NCI-H1417 (cell line): ENCODE measurements at regions not wholly inside any gene's neighbourhood (a gene's known extent, or its start where the extent isn't known, plus 50 kb on each side); places are given as distances from the start of the nearest gene placed in this dataset.
"Not testable (repeated sequence)": the region's sequence is repeated elsewhere in the genome, so short reads cannot be mapped to it uniquely, and the experiment has no call there.

ENCODE experiments used
- DNase-seq, 3 experiments: peaks; one replicate each; lab custom pipeline; 2025; lab: John Stamatoyannopoulos, UW

DNA sequence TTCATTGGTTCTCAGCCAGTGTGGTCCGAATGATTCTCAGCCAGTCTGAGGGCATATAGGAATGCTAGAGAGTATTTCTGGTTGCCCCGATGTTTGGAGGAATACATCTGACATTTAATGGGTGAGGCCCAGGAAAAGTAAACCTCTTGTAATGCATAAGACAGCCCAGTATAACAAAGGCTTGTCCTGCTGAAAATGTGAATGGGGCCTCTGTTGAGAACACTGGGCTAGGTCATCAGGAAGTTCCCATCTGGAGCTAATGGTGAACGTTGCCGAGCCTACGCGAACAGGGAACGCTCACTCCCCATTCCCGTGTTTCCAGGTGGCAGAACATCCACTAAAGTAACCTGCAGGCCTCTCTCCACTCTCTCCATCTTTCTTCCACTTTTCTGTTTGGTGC is 132.0 kb upstream of the CLNK start:
- DNase-seq = no peak

DNA sequence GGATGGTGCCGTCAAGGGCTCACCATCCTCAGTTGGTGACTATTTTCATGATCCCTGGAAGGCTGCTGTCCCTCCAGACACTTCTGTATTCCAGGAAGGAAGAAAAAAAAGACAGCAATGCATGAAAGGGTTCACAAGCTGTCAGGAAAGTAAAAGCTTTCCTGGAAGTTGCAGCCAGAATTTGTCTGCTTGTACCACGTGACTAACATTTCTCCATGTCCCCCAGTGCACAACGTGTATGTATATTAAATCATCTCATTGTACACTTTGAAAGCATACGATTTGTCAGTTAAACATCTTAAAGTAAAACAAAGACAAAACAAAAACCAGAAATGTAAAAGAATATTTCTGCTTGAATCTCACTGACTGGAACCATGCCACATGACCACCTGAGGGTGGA is 127.4 kb upstream of the CLNK start:
- no peak for DNase-seq

DNA sequence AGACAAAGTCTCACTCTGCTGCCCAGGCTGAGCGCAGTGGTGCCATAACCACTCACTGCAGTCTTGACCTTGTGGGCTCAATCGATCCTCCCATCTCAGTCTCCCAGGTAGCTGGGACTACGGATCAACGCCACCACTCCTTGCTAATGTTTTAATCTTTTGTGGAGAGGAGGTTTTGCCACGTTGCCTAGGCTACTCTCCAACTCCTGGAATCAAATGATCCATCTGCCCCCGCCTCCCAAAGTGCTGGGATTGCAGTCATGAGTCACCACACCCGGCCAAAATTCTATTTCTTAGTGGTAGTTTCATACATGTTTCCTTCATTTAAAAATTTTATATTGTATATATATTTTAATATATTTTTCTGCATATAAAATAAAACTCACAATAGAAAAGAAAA is 125.8 kb upstream of the CLNK start:
- no peak for DNase-seq

DNA sequence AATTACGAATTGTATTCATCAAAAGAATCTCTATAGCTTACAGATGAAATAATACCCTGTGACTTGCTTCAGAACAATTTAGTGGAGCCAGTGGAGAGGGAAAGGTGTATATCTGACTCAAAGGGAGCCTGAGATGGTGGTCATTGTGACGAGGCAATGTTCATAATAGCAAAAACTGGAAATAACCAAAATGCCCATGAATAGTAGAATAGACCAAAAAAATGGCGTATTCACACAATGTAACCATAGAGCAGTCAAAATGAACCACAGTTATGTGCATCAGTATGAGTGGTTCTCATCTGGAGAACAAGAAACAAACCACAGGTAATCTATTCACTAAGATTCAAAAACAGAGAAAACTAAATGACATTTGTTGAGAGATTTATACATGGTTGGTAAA is 125.3 kb upstream of the CLNK start:
- no peak for DNase-seq

DNA sequence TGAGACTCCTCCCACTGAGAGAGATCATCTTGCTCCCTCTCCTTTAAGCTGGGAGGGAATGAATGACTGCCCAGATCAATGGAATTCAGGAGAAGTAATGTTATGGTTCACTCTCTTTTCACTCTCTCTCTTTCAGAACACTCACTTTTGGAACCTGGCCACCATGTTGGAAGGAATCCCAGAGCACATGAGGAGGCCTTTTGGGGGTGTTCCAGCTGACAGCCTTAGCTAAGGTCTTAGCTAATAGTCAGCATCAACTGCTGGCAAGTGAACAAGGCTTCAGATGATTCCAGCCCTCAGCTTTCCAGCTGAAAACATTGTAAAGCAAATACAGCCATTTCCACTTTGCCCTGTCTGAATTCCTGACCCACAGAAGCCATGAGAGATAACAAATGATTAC is 124.0 kb upstream of the CLNK start:
- DNase-seq = no peak

DNA sequence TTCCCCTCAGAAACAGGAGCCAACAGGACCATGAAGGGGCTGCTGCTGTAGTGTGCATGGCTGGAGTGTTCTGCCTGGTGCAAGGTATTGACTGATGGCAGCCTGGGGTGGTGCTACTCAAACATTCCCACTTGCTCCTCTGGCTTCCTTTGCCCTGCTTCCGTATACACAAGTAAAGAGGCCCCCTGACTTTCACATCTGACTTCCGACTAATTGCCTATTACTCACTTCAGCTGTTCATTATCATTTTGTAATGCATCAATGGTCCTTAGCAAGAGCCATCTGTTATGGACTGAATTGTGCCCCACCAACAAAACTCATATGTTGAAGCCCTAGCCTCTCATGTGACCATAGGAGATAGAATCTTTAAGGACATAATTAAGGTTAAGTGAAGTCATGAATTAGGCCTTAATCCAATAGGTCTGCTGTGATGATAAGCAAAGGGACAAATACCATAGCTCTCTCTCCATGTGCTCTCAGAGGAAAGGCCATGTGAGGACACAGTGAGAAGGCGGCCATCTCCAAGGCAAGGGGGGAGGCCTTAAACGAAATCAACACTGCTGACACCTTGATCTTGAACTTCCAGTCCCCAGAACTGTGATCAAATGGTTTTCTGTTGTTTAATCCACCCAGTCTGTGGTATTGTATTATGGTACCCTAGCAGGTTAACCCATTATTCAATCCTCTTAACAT is 122.5 kb upstream of the CLNK start:
- peak in 1 of 3 experiments; percentile 33 for DNase-seq

DNA sequence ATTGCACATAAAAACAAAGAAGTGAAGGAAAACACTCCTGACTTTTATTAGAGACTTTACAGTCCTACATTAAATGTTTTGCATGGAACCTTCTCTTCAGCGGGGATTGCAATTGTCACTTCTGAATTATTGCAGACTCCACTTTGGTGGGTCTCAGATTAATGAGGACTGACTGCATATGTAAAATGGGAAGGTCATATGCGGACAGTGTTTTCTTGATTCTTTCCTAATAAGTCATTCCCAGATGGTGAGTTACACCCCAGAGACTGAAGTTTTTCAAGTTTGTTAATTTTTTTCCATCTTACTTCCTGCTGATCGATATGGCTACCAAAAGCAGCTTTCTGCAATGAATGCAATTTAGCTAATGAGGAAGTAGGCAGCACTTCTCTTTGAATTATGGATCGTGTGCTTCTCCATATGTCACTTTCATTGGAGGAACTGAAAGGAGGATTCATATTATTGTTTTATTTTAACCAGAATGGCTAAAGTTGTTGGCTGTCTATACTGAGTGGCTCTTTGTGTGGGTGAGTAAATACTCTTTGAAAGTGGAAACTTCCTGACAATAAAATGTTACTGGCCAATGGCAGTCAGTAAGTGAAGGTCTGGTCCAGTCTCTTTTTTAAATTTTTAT is 119.3 kb upstream of the CLNK start:
- no peak for DNase-seq

DNA sequence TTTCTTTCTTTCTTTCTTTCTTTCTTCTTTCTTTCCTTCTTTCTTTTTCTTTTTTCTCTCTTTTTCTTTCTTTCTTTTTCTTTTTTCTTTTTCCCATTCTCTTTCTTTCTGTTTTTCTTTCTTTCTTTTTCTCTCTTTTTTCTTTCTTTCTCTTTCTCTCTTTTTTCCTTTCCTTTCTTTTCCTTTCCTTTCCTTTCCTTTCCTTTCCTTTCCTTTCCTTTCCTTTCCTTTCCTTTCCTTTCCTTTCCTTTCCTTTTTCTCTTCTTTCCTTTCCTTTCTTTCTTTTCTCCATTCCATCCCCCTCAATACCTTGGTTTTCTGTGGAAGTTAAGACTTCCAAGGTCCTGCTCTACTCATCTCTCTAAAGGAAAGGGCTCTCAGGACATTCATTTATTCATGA is 102.8 kb upstream of the CLNK start:
- no peak for DNase-seq

DNA sequence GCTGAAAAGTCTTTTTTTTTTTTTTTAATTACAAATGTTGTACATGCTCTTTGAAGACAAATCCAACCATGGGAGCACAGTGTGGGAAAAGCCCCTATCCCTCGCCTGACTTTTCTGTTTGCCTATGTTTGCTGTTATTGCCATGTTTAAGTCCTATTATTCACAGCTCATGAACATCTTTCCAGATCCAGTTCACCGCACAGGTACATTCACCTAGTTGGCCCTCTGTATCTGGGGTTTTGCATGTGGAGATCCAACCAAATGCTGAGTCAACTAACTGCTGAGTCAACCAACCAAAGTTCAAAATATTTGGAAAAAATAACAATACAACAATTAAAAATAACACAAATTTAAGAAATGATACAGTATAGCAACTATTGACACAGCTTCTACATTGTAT is 100.1 kb upstream of the CLNK start:
- DNase-seq = no peak

DNA sequence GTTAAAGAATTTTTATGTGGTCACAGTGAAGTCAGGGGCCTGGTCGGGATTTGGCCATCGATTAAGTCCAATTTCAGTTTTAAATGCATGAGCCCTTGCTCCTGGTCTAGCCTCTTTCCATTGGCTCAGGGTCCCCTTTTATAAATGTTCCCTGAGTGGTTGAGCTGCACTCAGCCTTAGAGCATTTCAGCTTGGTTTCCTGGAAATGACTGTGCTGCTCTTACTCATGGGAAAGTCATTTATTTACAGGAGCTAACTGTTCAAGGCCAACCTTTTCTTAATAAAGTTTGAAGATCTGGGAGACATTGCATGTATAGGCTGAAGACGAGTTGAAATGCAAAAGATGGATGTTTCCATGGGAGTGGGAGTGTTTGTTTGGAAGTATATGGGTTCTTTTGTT is 98.8 kb upstream of the CLNK start:
- DNase-seq = no peak

DNA sequence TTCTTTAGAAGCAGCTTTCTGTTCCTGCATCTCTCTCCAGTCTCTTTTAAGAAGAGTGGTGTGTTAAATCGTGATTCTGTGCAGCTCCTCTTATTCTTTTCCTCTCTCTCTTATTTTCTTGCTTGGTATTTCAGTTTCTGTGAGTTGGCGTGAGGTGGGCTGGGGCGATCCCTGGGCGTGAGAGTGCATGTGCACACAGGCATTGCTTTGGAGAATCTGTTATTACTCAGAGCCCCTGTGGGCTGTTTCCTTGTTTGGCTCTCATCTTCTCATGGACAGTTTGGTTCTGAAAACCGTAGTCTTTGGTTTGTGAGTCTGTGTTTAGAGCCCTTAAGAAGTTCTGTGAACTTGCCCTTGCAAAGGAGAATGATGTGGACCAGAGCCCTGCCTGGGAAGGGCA is 97.2 kb upstream of the CLNK start:
- DNase-seq = no peak

DNA sequence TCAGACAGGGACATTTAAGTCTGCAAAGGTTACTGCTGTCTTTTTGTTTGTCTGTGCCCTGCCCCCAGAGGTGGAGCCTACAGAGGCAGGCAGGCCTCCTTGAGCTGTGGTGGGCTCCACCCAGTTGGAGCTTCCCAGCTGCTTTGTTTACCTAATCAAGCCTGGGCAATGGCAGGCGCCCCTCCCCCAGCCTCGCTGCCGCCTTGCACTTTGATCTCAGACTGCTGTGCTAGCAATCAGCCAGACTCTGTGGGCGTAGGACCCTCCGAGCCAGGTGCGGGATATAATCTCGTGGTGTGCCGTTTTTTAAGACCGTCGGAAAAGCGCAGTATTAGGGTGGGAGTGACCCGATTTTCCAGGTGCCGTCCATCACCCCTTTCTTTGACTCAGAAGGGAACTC is 96.2 kb upstream of the CLNK start:
- not testable (repeated sequence) for DNase-seq

DNA sequence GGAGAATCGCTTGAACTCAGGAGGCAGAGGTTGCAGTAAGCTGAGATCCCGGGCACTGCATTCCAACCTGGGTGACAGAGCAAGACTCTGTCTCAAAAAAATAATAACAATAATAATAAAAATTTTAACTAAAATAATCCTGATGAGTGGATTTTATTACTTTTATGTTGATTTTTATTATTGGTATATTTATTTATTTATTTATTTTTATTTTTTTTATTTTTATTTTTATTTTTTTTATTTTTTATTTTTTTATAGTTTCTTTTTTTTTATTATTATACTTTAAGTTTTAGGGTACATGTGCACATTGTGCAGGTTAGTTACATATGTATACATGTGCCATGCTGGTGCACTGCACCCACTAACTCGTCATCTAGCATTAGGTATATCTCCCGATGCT is 90.6 kb upstream of the CLNK start:
- not testable (repeated sequence) for DNase-seq

DNA sequence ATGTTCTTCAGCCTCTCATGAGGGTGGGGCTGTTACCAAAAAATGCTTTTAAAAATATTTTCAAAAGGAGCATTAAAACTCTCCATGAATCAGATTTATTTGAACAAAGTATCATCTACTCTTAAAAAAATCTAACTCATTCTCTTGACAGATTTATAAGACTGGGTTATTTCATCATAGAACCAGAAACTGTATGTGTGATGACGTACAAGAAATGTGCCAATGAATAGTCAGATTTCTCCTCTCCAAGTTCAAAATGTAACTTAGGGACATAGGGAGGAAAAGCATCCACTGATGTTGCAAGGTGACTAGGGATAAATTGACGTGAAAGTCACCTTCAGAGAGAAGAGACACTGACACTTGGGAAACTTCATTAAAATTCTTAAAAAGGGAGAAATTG is 89.1 kb upstream of the CLNK start:
- no peak for DNase-seq

DNA sequence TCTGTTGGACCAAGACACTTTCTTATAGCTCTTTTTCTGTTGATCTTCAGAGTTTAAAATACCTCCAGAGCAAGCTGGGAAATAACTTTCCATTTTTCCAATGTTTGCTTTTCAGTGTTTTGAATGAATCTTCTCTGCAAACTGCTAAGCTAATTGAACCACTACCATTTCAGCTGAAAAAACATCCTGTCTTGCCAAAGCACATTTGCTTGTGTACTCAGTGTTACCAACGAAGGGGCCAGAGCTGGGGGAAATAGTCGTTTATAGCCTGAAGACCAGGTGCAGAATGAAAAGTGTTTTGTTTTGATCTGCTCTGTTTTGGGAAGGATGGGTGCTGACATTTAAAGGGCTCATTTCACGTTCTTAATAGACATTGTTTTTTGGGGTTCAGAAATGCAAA is 88.4 kb upstream of the CLNK start:
- DNase-seq = peak in 2 of 3 experiments; percentile 25 to 65

DNA sequence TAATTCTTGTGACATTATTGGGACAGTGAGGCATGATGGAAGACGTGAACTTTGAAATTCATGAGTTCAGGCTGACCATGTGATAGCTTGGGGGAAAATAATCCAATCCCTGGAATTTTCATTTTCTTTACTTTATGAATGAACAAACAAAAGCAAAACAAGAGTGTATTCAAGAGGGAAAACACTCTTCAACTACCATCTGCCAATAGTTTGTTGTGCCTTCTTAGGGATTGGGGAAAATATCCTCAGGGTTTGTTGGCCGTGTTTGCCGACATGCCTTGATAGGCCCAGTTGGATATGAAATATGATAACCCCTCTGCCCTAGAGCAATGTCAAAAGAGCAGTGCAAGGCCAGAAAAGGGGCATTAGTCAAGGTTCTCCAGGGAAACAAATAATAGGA is 80.8 kb upstream of the CLNK start:
- DNase-seq = peak in 1 of 3 experiments; percentile 67

DNA sequence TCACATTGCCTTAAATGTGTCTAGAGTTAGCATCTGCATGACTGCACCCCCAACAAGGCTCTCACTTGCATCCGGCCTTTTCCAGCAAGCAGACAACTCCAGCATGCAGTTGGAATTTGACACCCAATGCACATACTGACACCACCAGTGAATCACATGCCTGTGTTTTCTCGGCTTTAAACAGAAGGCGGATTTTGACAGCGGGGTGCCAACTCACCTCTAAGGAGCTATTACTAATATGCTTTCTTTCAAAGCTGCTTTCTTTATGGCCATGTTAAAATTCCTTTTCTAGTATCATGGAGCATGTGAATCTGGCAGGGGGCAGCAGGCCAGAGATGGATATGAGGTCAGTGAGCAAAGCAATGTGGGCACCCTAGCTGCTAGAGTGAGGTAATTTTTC is 78.0 kb upstream of the CLNK start:
- DNase-seq = peak in 2 of 3 experiments; percentile 8 to 78

DNA sequence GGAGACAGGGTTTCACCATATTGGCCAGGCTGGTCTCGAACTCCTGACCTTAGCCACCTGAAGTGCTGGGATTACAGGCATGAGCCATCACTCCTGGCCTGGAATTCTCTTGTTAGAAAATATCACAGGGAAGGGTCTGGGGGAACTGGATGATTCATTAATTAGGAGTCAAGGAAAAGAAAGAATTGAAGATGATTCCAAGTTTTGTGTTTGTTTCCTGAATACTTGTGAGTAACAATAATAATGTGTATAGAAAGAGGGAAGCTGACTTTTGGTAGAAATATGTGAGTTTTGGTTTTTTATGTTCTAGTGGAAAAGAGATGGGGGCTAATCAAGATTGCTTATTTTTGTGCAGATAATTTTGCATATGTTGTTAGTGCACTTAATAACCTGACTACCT is 77.3 kb upstream of the CLNK start:
- no peak for DNase-seq

DNA sequence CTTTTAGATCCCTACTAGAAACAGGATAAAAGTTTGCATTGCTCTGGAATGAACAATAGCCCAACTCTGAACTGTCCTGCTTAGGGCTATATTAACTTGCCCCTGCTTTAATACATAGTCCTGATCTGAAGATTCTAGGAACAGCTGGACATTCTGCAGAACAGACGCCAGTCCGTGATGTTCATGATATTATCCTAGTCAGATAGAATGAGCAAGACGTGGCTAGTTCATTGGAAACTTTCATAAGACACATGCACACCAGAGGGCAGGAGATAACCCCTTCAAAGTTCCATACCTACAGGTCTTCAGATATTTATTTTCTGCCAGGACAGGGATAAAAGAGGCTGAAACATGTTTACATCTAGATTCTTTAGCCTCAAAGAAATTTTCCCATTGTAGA is 75.5 kb upstream of the CLNK start:
- DNase-seq = no peak

DNA sequence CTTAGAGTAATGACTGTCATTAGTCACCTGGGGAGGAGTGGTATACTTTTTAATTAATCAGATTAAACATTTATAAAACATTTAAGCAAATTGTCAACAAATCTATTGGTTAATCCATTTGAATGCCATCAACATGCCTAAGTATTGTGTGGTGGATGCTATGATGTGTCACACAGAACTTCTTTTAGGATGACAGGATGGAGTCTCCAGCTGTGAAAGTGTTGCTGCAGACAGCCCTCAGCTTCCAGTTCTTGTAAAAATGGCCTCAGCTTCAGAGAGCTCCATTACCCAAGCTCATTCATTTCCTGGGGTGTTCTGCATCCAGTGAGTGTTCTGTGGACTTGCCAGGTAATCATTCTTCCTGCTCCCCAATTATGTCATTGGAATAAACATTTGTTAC is 74.3 kb upstream of the CLNK start:
- no peak for DNase-seq

DNA sequence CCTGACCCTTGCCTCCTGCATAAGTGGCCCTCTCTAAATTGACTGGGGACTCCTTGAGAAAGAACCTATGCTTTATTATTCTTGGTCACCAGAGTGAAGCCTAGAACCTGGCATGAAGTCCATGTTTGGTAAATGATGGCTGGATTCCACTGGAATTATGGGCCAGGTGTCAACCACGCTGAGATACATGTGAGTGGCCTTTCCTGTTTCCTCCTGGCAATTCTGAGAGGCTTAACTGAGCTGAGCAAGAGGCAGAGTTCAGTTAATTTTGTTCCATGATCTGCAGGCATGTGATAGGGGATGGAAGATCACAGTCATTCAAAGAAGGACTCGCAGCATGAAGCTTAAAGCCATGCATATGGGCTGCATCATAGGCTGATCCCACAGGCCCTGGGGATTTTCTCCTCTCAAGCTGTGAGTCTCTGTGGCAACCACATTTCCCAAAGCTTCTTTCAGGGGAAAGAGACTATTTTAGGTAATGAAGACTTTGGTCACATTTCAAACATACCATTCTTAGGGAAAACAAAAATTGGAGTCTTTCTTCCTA is 69.4 kb upstream of the CLNK start:
- DNase-seq = no peak

DNA sequence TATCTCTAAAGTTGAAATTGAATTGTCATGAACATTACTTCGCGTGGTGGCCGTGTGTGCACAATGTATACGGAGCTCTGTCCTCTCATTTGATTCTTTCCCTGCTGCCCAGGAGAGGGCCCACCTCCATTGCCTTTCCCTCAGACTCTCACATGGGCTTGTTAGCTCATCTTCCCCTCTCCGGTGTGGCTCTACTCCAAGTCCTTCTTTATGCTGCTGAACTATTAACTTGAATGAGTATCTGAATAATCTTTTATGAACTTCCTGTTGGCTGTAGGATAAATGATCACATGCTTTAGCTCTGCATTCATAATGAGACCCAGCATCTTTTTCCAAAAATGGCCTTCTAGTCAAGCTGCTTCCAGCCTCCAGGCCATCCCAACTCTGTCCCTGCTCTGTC is 68.8 kb upstream of the CLNK start:
- DNase-seq = no peak

DNA sequence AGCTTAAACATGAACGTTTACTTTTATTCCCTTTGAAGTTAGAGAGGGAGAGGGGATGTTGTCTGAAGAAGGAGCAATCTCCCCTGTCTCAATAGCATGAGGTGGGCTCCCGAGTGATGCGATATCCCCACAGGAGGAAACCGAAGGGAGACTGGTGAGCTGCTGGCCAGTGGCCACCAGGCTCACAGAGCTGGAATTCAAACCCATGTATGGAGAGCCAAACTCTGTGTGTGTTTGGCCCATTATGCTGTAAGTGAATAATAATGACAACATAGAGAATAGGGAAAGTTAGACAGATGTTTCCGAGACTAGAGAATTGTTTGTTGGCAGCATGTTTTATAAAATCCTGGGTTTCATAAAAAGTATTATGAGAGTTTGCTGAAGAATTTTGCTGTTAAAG is 66.1 kb upstream of the CLNK start:
- no peak for DNase-seq

DNA sequence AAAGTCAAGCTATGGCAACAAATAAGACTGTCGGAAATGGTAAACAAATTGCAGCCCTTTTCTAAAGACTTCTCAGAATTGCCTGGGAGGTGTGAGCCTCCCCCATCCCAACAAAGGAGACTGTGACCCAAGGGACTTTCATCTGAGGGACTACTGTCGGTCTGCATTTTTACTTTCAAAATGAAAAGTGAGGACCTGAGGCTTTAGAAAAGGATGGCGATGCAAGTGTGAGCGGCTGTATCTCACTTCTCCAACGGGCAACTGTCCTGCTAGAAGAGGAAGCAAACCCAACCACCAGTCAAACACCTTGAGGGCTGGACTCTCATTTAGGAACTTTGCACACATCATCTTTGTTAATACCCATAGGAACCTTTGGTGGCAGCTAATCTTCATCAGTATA is 62.6 kb upstream of the CLNK start:
- DNase-seq = no peak
